ENCODE measurements at regions not wholly inside any gene's neighbourhood (a gene's known extent, or its start where the extent isn't known, plus 50 kb on each side); places are given as distances from the start of the nearest gene placed in this dataset.

DNA sequence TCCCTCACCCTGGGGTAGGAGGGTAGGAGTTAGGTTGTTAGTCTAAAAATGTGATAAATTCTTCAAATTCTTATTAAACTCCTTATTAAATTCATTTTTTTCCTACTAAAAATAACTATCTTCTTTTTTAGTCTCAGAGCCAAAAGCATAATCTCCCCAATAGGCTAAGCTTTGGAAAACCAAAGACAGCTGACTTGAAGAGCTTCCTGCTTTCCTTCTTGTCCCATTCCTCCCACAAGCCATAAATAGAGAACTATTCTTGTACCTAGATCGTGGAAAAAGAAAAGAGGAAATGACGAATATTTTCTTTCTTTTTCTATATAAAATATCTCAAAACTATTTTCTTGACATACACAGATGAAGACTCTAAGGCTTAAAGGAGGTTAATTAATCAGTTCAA lies 486.9 kb downstream of the CDH8 start:
- Mint-ChIP-seq H3K27me3 (ENCODE audit: low read depth) (peaks cover 3% of the 10 kb centered on the region), H3K4me3 (no peak overlapping the region), H3K4me1 (no peaks in the 10 kb centered on the region), H3K9me3 (no peaks in the 10 kb centered on the region), H3K36me3 (ENCODE audit: low read depth) (no peaks in the 10 kb centered on the region), H3K27ac (no peak overlapping the region)
- no peak for TF ChIP-seq CTCF (IDR thresholded peaks at IDR 0.05; ENCODE audit: unreplicated experiment in 3 of 3)

- no peaks in the 10 kb centered on the region for H3K27me3 Mint-ChIP-seq (ENCODE audit: low read depth)
- no peak for TF ChIP-seq CTCF (IDR thresholded peaks at IDR 0.05; ENCODE audit: unreplicated experiment in 3 of 3)
- H3K4me3 Mint-ChIP-seq: no peak overlapping the region
These were observed 488.6 kb downstream of the CDH8 start for GRCh38 chr16:61547626-61548025.

GRCh38 chr16:61544165-61544564 lies 492.1 kb downstream of the CDH8 start:
- Mint-ChIP-seq H3K27ac (no peak overlapping the region), H3K36me3 (ENCODE audit: low read depth) (no peaks in the 10 kb centered on the region), H3K9me3 (no peaks in the 10 kb centered on the region), H3K4me3 (no peak overlapping the region), H3K4me1 (no peaks in the 10 kb centered on the region), H3K27me3 (ENCODE audit: low read depth) (no peaks in the 10 kb centered on the region)
- TF ChIP-seq CTCF (IDR thresholded peaks at IDR 0.05; ENCODE audit: unreplicated experiment in 3 of 3): no peak

More at GRCh38 chr16:61547626-61548025, 488.6 kb downstream of the CDH8 start:
- Mint-ChIP-seq H3K27ac (no peak overlapping the region), H3K4me1 (no peaks in the 10 kb centered on the region), H3K36me3 (ENCODE audit: low read depth) (no peaks in the 10 kb centered on the region), H3K9me3 (no peaks in the 10 kb centered on the region)

DNA sequence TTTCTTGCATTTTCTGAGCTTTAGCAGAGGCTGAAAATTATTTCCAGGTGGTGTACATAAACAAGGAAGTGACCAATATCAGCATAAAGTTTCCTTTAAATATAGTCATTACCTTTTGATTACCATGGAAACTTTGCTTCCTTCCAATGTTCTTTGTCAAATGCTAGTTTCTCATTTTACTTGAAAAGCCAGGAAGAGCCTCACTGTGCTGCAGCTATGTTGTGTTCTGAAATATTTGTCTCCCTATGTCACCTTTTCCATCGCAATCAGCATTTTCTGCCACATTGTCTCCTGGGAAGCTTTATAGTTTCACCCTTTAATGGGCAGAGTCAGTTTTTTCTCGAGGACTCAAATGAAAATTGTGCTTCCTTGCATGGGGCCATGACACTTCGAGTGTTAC lies 496.0 kb downstream of the CDH8 start:
- Mint-ChIP-seq H3K4me1 (no peaks in the 10 kb centered on the region), H3K27ac (no peak overlapping the region), H3K36me3 (ENCODE audit: low read depth) (no peaks in the 10 kb centered on the region)

GRCh38 chr16:61530697-61531096 lies 505.5 kb downstream of the CDH8 start:
- Mint-ChIP-seq H3K27me3 (ENCODE audit: low read depth) (no peaks in the 10 kb centered on the region), H3K4me1 (no peaks in the 10 kb centered on the region), H3K4me3 (no peak overlapping the region), H3K9me3 (no peaks in the 10 kb centered on the region), H3K36me3 (ENCODE audit: low read depth) (no peaks in the 10 kb centered on the region), H3K27ac (no peak overlapping the region)
- no peak for TF ChIP-seq CTCF (IDR thresholded peaks at IDR 0.05; ENCODE audit: unreplicated experiment in 3 of 3)

More for the DNA sequence above, 496.0 kb downstream of the CDH8 start:
- Mint-ChIP-seq H3K4me3 (no peak overlapping the region), H3K27me3 (ENCODE audit: low read depth) (no peaks in the 10 kb centered on the region), H3K9me3 (no peaks in the 10 kb centered on the region)
- no peak for TF ChIP-seq CTCF (IDR thresholded peaks at IDR 0.05; ENCODE audit: unreplicated experiment in 3 of 3)

DNA sequence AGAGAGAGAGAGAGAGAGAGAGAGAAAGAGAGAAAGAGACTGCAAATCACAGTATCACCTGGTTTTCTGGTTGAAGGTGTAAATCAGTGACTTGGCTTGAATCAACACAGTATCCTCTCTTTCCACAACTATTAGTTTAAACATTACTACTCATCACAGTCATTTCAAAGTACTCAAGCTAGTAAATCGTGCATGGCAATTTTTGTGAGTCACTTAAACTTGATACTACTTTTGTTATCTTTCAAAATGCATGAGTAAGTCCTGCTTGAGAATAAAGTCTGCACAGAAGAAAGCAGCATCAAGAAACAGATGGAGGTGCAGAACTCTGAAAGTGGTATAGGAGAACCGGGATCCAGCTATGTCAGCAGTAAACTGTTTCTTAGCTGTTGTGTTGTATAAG lies 535.4 kb downstream of the CDH8 start:
- H3K36me3 Mint-ChIP-seq (ENCODE audit: low read depth): no peaks in the 10 kb centered on the region
- no peaks in the 10 kb centered on the region for H3K27me3 Mint-ChIP-seq (ENCODE audit: low read depth)
- H3K4me3 Mint-ChIP-seq: no peak overlapping the region
- no peak overlapping the region for H3K27ac Mint-ChIP-seq
- no peaks in the 10 kb centered on the region for H3K4me1 Mint-ChIP-seq
- H3K9me3 Mint-ChIP-seq: no peaks in the 10 kb centered on the region
- TF ChIP-seq CTCF (IDR thresholded peaks at IDR 0.05; ENCODE audit: unreplicated experiment in 3 of 3): no peak

Measured in nephron (organoid).